ENCODE measurements at regions not wholly inside any gene's neighbourhood (a gene's known extent, or its start where the extent isn't known, plus 50 kb on each side); places are given as distances from the start of the nearest gene placed in this dataset.

DNA sequence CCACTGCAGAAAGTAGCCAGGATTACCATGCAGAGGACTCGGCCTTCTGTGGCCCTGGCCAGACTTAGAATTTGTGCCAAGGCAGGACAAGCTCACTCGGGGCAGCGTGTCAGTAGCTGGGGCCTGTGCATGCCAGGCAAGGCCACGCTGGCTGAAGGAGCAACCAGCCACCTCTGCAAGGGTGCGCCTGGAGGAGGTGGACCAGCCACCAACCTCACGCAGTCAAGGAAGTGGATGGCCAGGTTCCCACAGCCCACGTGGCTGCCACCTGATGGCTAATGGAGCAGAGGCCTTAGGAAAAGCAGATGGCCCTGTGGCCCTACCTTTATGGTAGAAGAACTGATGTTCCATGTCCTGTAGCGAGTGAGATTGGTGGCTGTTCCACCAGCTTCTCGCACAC is 107.9 kb downstream of the CCDC74A start:
- TF ChIP-seq, protein P1, sequence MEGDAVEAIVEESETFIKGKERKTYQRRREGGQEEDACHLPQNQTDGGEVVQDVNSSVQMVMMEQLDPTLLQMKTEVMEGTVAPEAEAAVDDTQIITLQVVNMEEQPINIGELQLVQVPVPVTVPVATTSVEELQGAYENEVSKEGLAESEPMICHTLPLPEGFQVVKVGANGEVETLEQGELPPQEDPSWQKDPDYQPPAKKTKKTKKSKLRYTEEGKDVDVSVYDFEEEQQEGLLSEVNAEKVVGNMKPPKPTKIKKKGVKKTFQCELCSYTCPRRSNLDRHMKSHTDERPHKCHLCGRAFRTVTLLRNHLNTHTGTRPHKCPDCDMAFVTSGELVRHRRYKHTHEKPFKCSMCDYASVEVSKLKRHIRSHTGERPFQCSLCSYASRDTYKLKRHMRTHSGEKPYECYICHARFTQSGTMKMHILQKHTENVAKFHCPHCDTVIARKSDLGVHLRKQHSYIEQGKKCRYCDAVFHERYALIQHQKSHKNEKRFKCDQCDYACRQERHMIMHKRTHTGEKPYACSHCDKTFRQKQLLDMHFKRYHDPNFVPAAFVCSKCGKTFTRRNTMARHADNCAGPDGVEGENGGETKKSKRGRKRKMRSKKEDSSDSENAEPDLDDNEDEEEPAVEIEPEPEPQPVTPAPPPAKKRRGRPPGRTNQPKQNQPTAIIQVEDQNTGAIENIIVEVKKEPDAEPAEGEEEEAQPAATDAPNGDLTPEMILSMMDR (IDR thresholded peaks at IDR 0.05 in 4 of 5, conservative IDR thresholded peaks at IDR 0.05 in 1 of 5): no peak
- no peak for TF ChIP-seq POLR2A (IDR thresholded peaks at IDR 0.05)
